H9 (cell line): ENCODE measurements at regions not wholly inside any gene's neighbourhood (a gene's known extent, or its start where the extent isn't known, plus 50 kb on each side); places are given as distances from the start of the nearest gene placed in this dataset.

Experiments used
- DNase-seq: peaks from one replicate; pipeline ENCODE4 v3.0.0-alpha.2; 2017
- H2AFZ ChIP-seq: one replicate; pipeline ENCODE4 v1.6.1; 2013; ENCODE audit warnings: mild to moderate bottlenecking, low read length, control low read depth, moderate library complexity
- H2AK5ac ChIP-seq: 2 replicates; pipeline ENCODE4 v1.6.1; 2013; ENCODE audit warnings: low read length, control low read depth, mixed read lengths; ENCODE audit not compliant: insufficient read length
- H2BK120ac ChIP-seq: one replicate; pipeline ENCODE4 v1.6.1; 2013; ENCODE audit warnings: low read depth, mild to moderate bottlenecking, low read length, control low read depth, inconsistent platforms; ENCODE audit not compliant: poor library complexity, severe bottlenecking
- H2BK12ac ChIP-seq: 2 replicates; pipeline ENCODE4 v1.6.1; 2013; ENCODE audit warnings: low read length, control low read depth, mixed read lengths, low read depth; ENCODE audit not compliant: insufficient read length
- H2BK15ac ChIP-seq: 2 replicates; pipeline ENCODE4 v1.6.1; 2013; ENCODE audit warnings: low read depth, low read length, control low read depth
- H2BK20ac ChIP-seq: one replicate; pipeline ENCODE4 v1.6.1; 2013; ENCODE audit warnings: low read depth, mild to moderate bottlenecking, low read length, control low read depth, inconsistent platforms; ENCODE audit not compliant: poor library complexity, severe bottlenecking
- H2BK5ac ChIP-seq: 2 replicates; pipeline ENCODE4 v1.6.1; 2013; ENCODE audit warnings: low read length, control low read depth, mixed read lengths; ENCODE audit not compliant: insufficient read length
- H3K14ac ChIP-seq: 2 replicates; pipeline ENCODE4 v1.6.1; 2013; ENCODE audit warnings: low read length, control low read depth; ENCODE audit not compliant: insufficient read depth
- H3K18ac ChIP-seq: 2 replicates; pipeline ENCODE4 v1.6.1; 2013; ENCODE audit warnings: low read depth, mild to moderate bottlenecking, mixed read lengths, low read length, control low read depth; ENCODE audit not compliant: insufficient read length
- H3K23ac ChIP-seq: 2 replicates; pipeline ENCODE4 v1.6.1; 2013; ENCODE audit warnings: low read length, control low read depth, mixed read lengths, low read depth; ENCODE audit not compliant: insufficient read length
- H3K23me2 ChIP-seq: 2 replicates; pipeline ENCODE4 v1.6.1; 2013; ENCODE audit warnings: low read depth, mild to moderate bottlenecking, mixed read lengths, low read length, control low read depth; ENCODE audit not compliant: insufficient read length, poor library complexity, severe bottlenecking
- H3K27ac ChIP-seq: 2 replicates; pipeline ENCODE4 v1.5.1; 2013; ENCODE audit warnings: low read length, control low read depth, mixed read lengths, low read depth; ENCODE audit not compliant: insufficient read length
- H3K27me3 ChIP-seq: 2 replicates; pipeline ENCODE4 v1.6.1; 2013; ENCODE audit warnings: low read length, control low read depth, inconsistent platforms; ENCODE audit not compliant: insufficient read depth
- H3K4ac ChIP-seq: 2 replicates; pipeline ENCODE4 v1.6.1; 2013; ENCODE audit warnings: low read depth, mild to moderate bottlenecking, control low read depth, inconsistent platforms, low read length, moderate library complexity
- H3K4me1 ChIP-seq: 2 replicates; pipeline ENCODE4 v1.6.1; 2013; ENCODE audit warnings: low read length, control low read depth, inconsistent platforms; ENCODE audit not compliant: insufficient read depth
- H3K4me2 ChIP-seq: 2 replicates; pipeline ENCODE4 v1.6.1; 2013; ENCODE audit warnings: low read length, control low read depth, mixed read lengths; ENCODE audit not compliant: insufficient read length, insufficient read depth
- H3K56ac ChIP-seq: 2 replicates; pipeline ENCODE4 v1.6.1; 2013; ENCODE audit warnings: low read depth, mild to moderate bottlenecking, mixed read lengths, low read length, control low read depth; ENCODE audit not compliant: insufficient read length
- H3K79me1 ChIP-seq: 2 replicates; pipeline ENCODE4 v1.6.1; 2013; ENCODE audit warnings: low read depth, mild to moderate bottlenecking, moderate library complexity, low read length, control low read depth, inconsistent platforms; ENCODE audit not compliant: insufficient read depth, poor library complexity, severe bottlenecking
- H3K79me2 ChIP-seq: 2 replicates; pipeline ENCODE4 v1.6.1; 2013; ENCODE audit warnings: low read length, control low read depth, inconsistent platforms; ENCODE audit not compliant: insufficient read depth
- H3K9ac ChIP-seq: 2 replicates; pipeline ENCODE4 v1.6.1; 2013; ENCODE audit warnings: low read length, control low read depth, mixed read lengths; ENCODE audit not compliant: insufficient read length; ENCODE audit errors: extremely low read depth
- H3K9me3 ChIP-seq: one replicate; pipeline ENCODE4 v1.6.1; 2013; ENCODE audit warnings: low read depth, low read length, inconsistent platforms; ENCODE audit not compliant: control insufficient read depth
- H3T11ph ChIP-seq: one replicate; pipeline ENCODE4 v1.6.1; 2013; ENCODE audit warnings: mild to moderate bottlenecking, low read length, control low read depth, inconsistent platforms
- H4K20me1 ChIP-seq: one replicate; pipeline ENCODE4 v1.6.1; 2013; ENCODE audit not compliant: control insufficient read depth, insufficient read length, insufficient read depth
- H4K5ac ChIP-seq: 2 replicates; pipeline ENCODE4 v1.6.1; 2013; ENCODE audit warnings: low read depth, mild to moderate bottlenecking, mixed read lengths, low read length, control low read depth; ENCODE audit not compliant: insufficient read length
- H4K8ac ChIP-seq: replicated peaks from 2 replicates; pipeline ENCODE4 v1.6.1; 2013; ENCODE audit warnings: low read length, control low read depth, mixed read lengths, low read depth; ENCODE audit not compliant: insufficient read length
- H4K91ac ChIP-seq: 2 replicates; pipeline ENCODE4 v1.6.1; 2013; ENCODE audit warnings: low read depth, mild to moderate bottlenecking, moderate library complexity, mixed read lengths, low read length, control low read depth; ENCODE audit not compliant: insufficient read length
- H3K27ac Mint-ChIP-seq, 3 experiments: 2 replicates in 2 of 3; 3 replicates in 1 of 3; pipeline ENCODE4 v1.8.0; 2020 to 2021; ENCODE audit warnings: mixed read lengths in 3 of 3, mild to moderate bottlenecking in 1 of 3, moderate library complexity in 1 of 3
- H3K27me3 Mint-ChIP-seq: 2 replicates; pipeline ENCODE4 v1.8.0; 2021; ENCODE audit warnings: low read depth, mild to moderate bottlenecking, moderate library complexity, mixed read lengths
- H3K36me3 Mint-ChIP-seq, 3 experiments: 2 replicates in 2 of 3; 3 replicates in 1 of 3; pipeline ENCODE4 v1.8.0; 2020 to 2021; ENCODE audit warnings: low read depth in 3 of 3, mixed read lengths in 3 of 3; ENCODE audit not compliant: insufficient read depth in 1 of 3
- H3K4me1 Mint-ChIP-seq, 2 experiments: 2 replicates each; pipeline ENCODE4 v1.8.0; 2020; ENCODE audit warnings: mixed read lengths in 2 of 2
- H3K4me3 Mint-ChIP-seq, 2 experiments: 2 replicates in 1 of 2; 3 replicates in 1 of 2; pipeline ENCODE4 v1.8.0; 2020 to 2021; ENCODE audit warnings: mild to moderate bottlenecking in 2 of 2, mixed read lengths in 2 of 2, moderate library complexity in 1 of 2
- H3K9me3 Mint-ChIP-seq, 2 experiments: 2 replicates in 1 of 2; 3 replicates in 1 of 2; pipeline ENCODE4 v1.8.0; 2020; ENCODE audit warnings: mild to moderate bottlenecking in 2 of 2, mixed read lengths in 2 of 2, moderate library complexity in 1 of 2
- WGBS: extraction: QIAGEN DNeasy Blood & Tissue Kit; methylation state at CpG from one replicate; pipeline ENCODE4 v1.1.7; 2013; ENCODE audit warnings: missing lambda C conversion rate, low lambda C conversion rate, mixed read lengths; ENCODE audit not compliant: insufficient read length; ENCODE audit errors: extremely low coverage; 5-methylcytosine and 5-hydroxymethylcytosine counted together
- TF ChIP-seq, protein P1 (sequence below): fragments of 200-600 bp; sonication (generic); conservative IDR thresholded peaks from 3 replicates; pipeline ENCODE4 v1.8.0; 2021; ENCODE audit warnings: antibody characterized with exemption, mild to moderate bottlenecking

DNA sequence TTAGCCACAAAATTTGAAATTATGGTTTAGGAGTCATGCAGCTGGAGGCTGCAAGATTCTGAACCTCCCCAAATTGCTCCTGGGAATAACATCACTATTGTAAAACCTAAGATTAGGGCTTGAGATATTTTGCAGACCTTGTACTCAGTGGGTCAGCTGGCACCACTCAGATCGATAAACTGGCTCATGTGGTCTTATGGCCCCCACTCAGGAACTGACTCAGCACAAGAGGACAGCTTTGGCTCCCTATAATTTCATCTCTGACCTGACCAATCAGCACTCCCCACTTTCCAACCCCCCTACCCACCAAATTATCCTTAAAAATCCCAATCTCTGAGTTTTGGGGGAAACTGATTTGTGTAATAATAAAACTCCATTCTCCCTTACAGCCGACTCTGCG, 161.6 kb downstream of the BRMS1L start:
- Histone ChIP-seq H3K23ac (no peak overlapping the region), H3K56ac (no peak overlapping the region), H2BK15ac (no peak overlapping the region), H4K8ac (no peak overlapping the region), H4K20me1 (no peaks in the 10 kb centered on the region), H3K27me3 (no peaks in the 10 kb centered on the region), H2AK5ac (no peak overlapping the region), H3K79me2 (no peaks in the 10 kb centered on the region), H3K23me2 (no peaks in the 10 kb centered on the region), H2BK5ac (no peak overlapping the region), H3K79me1 (no peaks in the 10 kb centered on the region), H3K9ac (no peak overlapping the region), H3K27ac (no peak overlapping the region), H2BK20ac (no peak overlapping the region), H3K4me1 (no peaks in the 10 kb centered on the region), H2BK120ac (no peak overlapping the region), H3K9me3 (no peaks in the 10 kb centered on the region), H4K5ac (no peak overlapping the region), H2BK12ac (no peak overlapping the region), H4K91ac (no peak overlapping the region), H2AFZ (no peak overlapping the region), H3T11ph (no peak overlapping the region), H3K4ac (no peak overlapping the region), H3K14ac (no peak overlapping the region), H3K18ac (no peak overlapping the region), H3K4me2 (no peak overlapping the region)
- H3K9me3 Mint-ChIP-seq, result no peaks in the 10 kb centered on the region
- TF ChIP-seq, protein P1, sequence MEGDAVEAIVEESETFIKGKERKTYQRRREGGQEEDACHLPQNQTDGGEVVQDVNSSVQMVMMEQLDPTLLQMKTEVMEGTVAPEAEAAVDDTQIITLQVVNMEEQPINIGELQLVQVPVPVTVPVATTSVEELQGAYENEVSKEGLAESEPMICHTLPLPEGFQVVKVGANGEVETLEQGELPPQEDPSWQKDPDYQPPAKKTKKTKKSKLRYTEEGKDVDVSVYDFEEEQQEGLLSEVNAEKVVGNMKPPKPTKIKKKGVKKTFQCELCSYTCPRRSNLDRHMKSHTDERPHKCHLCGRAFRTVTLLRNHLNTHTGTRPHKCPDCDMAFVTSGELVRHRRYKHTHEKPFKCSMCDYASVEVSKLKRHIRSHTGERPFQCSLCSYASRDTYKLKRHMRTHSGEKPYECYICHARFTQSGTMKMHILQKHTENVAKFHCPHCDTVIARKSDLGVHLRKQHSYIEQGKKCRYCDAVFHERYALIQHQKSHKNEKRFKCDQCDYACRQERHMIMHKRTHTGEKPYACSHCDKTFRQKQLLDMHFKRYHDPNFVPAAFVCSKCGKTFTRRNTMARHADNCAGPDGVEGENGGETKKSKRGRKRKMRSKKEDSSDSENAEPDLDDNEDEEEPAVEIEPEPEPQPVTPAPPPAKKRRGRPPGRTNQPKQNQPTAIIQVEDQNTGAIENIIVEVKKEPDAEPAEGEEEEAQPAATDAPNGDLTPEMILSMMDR, result no peak
- no peaks in the 10 kb centered on the region; the same call in 1 of the 2 replicates for H3K27me3 Mint-ChIP-seq
- no peaks in the 10 kb centered on the region for H3K36me3 Mint-ChIP-seq
- H3K4me3 Mint-ChIP-seq, result no peak overlapping the region
- WGBS, result no CpG with 5 or more reads among the region's 3 CpGs
- H3K27ac Mint-ChIP-seq, result no peak overlapping the region; a peak in 1 of 7 replicates
- no peaks in the 10 kb centered on the region for H3K4me1 Mint-ChIP-seq
- DNase-seq, result no peak
